ENCODE measurements at regions not wholly inside any gene's neighbourhood (a gene's known extent, or its start where the extent isn't known, plus 50 kb on each side); places are given as distances from the start of the nearest gene placed in this dataset.

DNA sequence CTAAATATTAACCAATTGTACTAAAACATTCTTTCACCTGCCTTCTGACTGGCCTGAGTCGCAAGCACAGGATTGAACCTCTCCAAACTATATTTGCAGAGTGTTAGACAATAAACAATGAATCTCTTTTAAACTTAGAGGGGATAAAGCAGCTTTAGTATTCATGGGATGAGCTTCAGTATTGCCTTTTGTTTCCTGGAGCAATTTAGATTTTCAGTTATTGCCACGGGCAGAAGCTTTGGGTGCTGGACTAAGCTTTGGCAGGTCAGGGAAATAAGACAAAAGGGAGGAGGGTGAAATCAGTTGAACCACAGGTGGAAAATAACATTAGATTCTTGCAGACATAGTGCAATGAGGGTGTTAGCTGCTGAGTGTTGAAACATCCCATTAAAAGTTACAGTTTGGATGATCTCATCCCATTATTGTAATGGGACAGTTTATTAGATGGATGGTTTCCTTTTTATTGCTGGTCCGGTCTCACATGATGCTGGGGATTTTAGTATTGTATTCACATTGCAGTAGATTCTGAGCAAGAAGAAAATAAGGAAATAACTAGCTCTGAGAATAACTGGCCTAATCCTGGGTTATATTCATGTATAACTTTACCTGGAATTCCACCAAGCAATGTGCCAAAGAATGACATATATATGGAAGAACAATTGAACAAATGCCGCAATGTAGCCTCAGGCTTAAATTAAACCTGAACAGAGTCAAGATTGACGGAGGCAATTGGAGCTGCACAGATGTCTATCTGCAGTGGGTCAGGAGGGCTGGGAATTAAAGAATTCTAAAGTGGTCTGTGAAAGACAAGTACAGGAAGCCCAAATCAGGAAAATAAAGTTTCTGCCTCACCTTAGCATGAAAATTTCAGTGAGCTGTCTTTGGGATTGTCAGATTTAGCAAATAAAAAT is 1092.8 kb upstream of the SEL1L start:
- peak in 1 of 2 donors; percentile 62 for TF ChIP-seq POLR2AphosphoS5 (IDR thresholded peaks at IDR 0.05; ENCODE audit: insufficient read depth in 1 of 2, low read depth in 1 of 2)
- TF ChIP-seq, protein P1, sequence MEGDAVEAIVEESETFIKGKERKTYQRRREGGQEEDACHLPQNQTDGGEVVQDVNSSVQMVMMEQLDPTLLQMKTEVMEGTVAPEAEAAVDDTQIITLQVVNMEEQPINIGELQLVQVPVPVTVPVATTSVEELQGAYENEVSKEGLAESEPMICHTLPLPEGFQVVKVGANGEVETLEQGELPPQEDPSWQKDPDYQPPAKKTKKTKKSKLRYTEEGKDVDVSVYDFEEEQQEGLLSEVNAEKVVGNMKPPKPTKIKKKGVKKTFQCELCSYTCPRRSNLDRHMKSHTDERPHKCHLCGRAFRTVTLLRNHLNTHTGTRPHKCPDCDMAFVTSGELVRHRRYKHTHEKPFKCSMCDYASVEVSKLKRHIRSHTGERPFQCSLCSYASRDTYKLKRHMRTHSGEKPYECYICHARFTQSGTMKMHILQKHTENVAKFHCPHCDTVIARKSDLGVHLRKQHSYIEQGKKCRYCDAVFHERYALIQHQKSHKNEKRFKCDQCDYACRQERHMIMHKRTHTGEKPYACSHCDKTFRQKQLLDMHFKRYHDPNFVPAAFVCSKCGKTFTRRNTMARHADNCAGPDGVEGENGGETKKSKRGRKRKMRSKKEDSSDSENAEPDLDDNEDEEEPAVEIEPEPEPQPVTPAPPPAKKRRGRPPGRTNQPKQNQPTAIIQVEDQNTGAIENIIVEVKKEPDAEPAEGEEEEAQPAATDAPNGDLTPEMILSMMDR (IDR thresholded peaks at IDR 0.05) = no peak

All from vagina (tissue), 2 donors.